ENCODE measurements at regions not wholly inside any gene's neighbourhood (a gene's known extent, or its start where the extent isn't known, plus 50 kb on each side); places are given as distances from the start of the nearest gene placed in this dataset.

DNA sequence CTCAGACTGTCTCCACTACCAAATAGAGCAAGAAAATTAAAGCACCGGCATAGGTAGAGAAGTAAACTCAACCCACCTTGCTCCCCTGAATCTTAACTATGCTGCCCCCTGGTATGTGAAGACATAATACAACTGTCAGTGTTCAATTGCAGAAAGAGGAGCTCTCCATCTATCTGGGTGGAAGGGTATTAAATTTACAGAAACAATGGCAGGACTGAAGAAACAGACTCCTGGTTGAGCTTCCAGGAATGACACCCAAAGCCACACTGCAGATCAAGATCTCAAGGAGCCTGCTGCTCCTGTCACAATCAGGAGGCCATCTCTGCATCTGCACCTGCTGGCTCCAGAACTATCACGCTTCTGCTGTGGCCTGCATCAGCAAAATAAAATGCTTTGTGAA lies 132.1 kb upstream of the BMAL1 start:
- TF ChIP-seq, protein P1, sequence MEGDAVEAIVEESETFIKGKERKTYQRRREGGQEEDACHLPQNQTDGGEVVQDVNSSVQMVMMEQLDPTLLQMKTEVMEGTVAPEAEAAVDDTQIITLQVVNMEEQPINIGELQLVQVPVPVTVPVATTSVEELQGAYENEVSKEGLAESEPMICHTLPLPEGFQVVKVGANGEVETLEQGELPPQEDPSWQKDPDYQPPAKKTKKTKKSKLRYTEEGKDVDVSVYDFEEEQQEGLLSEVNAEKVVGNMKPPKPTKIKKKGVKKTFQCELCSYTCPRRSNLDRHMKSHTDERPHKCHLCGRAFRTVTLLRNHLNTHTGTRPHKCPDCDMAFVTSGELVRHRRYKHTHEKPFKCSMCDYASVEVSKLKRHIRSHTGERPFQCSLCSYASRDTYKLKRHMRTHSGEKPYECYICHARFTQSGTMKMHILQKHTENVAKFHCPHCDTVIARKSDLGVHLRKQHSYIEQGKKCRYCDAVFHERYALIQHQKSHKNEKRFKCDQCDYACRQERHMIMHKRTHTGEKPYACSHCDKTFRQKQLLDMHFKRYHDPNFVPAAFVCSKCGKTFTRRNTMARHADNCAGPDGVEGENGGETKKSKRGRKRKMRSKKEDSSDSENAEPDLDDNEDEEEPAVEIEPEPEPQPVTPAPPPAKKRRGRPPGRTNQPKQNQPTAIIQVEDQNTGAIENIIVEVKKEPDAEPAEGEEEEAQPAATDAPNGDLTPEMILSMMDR (IDR thresholded peaks at IDR 0.05) = no peak
- no peak for TF ChIP-seq ZFX (IDR thresholded peaks at IDR 0.05; ENCODE audit: borderline replicate concordance)

All from 22Rv1 (cell line).